GM18951 (cell line): ENCODE measurements at regions not wholly inside any gene's neighbourhood (a gene's known extent, or its start where the extent isn't known, plus 50 kb on each side); places are given as distances from the start of the nearest gene placed in this dataset.

Experiments used
- POLR2A ChIP-seq: IDR thresholded peaks from 4 replicates; pipeline ENCODE4 v1.6.1; 2011; ENCODE audit warnings: mild to moderate bottlenecking; ENCODE audit not compliant: insufficient read length, insufficient read depth; ENCODE audit errors: extremely low read depth
- in situ Hi-C: fragments of 300-500 bp; cut with MboI; formaldehyde crosslinking; loops from one replicate; pipeline ENCODE4 v1.12.0; 2022; ENCODE audit warnings: low sequenced_read_pairs, mixed read lengths, inconsistent platforms; ENCODE audit not compliant: unreplicated experiment

- in situ Hi-C loops, result loop anchor here (25.0 kb wide), 2 partner anchors 505 to 1205 kb away; no protein-coding TSS in a partner anchor
- TF ChIP-seq POLR2A, result no peak
These were observed 501.6 kb downstream of the MAT2B start for GRCh38 chr5:164007064-164007463.

DNA sequence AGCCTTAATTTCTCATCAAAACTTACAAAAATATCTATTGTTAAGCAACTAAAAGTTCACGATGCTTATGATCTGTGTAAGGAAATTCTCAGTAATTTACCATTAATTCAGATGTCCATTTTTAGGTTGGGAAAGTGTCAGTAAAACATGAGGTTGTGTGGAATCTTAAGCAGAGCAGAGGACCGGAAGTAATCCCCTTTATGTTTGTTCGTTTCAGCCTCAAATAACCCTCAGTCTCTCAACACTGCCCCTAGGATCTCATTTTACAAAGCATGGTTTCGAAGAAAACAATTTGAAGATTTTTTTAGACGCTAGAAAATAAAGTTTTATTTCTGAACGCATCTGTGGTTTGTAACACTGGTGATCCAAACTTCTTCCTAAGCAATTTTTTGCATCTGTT is 504.2 kb downstream of the MAT2B start:
- in situ Hi-C loops, result loop anchor here (25.0 kb wide), 2 partner anchors 503 to 1203 kb away; no protein-coding TSS in a partner anchor
- no peak for TF ChIP-seq POLR2A

- no peak for TF ChIP-seq POLR2A
- in situ Hi-C loops, result loop anchor here (25.0 kb wide), 2 partner anchors 501 to 1201 kb away; no protein-coding TSS in a partner anchor
These were observed 505.5 kb downstream of the MAT2B start for GRCh38 chr5:164010900-164011299.

- no peak for TF ChIP-seq POLR2A
- in situ Hi-C loops, result loop anchor here (25.0 kb wide), 2 partner anchors 500 to 1200 kb away; no protein-coding TSS in a partner anchor
These were observed 507.0 kb downstream of the MAT2B start for GRCh38 chr5:164012371-164012770.

GRCh38 chr5:164013077-164013670 is 507.8 kb downstream of the MAT2B start:
- in situ Hi-C loops, result loop anchor here (25.0 kb wide), 2 partner anchors 499 to 1199 kb away; no protein-coding TSS in a partner anchor
- TF ChIP-seq POLR2A, result no peak

- no peak for TF ChIP-seq POLR2A
- in situ Hi-C loops, result loop anchor here (25.0 kb wide), 2 partner anchors 492 to 1192 kb away; no protein-coding TSS in a partner anchor
These were observed 514.7 kb downstream of the MAT2B start for GRCh38 chr5:164020116-164020515.

GRCh38 chr5:164027738-164028137 is 522.3 kb downstream of the MAT2B start:
- no peak for TF ChIP-seq POLR2A
- in situ Hi-C loops, result no loop called here

DNA sequence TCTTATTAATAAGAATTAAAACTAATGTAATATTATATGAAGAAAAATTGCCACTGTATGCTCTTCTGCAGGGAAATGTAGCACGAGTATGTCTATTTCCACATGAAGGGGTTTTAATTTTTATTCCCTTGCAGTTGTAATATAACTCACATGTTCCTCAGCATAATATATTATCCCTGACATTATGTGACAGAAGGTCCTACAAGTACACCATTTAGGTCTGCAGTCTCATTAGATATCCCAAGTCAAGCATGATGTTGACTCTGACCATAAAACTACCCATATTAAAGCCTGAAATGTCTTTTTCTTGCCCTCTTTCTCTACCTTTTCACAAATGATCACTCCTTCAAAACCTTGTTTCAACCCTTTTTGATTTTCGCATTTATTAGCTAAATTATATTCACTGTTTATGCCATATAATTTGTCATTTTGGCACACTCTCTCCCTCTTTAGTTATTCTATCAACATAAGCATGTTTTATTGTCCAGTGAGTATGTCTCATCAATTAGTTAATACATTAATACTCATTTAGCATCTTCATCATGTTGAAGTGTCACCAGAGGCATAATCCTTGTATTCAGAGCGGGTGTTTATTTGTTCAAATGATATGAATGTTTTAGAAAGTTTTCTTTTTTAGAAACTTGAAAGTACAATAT is 532.8 kb downstream of the MAT2B start:
- no peak for TF ChIP-seq POLR2A
- in situ Hi-C loops, result no loop called here

- no peak for TF ChIP-seq POLR2A
- in situ Hi-C loops, result no loop called here
These were observed 535.7 kb downstream of the MAT2B start for GRCh38 chr5:164041105-164041504.

- in situ Hi-C loops, result no loop called here
- TF ChIP-seq POLR2A, result no peak
These were observed 543.0 kb downstream of the MAT2B start for GRCh38 chr5:164048359-164048926.

DNA sequence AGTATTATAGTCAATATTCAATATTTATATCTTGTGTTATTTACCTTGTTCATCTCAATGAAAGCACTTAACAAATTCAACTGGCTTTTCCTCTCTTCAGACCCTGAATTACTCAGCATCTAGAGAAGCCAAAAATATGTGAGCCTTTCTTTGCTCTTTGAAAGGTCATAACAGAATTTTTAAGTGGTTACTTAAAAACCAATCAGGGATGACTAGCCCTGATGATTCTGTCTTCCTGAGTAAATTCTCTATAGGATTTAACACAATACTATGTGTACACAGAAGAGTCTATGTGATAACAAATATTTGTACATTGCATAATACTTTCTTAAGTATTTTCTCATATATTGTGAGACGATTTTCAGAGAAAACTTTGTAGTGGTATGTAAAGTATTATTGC is 546.3 kb downstream of the MAT2B start:
- in situ Hi-C loops, result no loop called here
- no peak for TF ChIP-seq POLR2A

- in situ Hi-C loops, result no loop called here
These were observed 547.2 kb downstream of the MAT2B start for GRCh38 chr5:164052536-164053093.

DNA sequence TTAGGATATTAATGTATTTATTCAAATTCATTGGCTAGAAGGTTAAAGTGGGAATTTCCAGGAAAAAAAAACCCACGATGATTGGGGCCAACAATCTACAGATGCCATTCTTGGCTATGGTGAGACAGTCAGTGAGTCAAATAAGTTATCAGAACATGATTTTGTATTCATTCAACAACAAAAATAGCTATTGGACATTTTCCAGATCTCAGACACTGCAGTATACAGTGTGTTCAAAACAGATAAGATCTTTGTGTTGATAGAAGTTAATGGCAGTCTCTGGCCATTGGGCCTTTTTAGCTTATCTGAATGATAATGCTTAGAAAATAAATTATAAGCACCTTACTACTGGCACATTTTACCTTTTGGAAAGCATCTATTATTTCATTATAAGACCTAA is 547.7 kb downstream of the MAT2B start:
- TF ChIP-seq POLR2A, result no peak
- in situ Hi-C loops, result no loop called here

More at GRCh38 chr5:164052536-164053093, 547.2 kb downstream of the MAT2B start:
- TF ChIP-seq POLR2A, result no peak

DNA sequence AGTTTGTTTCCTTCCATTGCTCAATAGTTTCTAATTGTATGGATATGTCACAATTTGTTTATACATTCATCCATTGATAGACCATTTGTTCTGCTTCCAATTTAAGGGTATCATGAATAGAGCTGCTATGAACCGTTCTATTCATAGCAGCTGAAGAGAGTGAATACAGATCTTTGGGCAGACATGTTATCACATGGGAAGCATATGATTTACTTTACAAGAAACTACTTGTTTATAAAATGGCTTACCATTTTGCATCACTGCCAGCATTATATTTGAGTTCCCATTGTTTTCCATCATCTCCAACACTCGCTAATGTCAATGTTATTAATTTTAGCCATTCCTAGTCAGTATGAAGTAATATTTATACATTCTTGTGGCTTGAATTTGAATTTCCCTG is 549.0 kb downstream of the MAT2B start:
- in situ Hi-C loops, result no loop called here
- TF ChIP-seq POLR2A, result no peak

DNA sequence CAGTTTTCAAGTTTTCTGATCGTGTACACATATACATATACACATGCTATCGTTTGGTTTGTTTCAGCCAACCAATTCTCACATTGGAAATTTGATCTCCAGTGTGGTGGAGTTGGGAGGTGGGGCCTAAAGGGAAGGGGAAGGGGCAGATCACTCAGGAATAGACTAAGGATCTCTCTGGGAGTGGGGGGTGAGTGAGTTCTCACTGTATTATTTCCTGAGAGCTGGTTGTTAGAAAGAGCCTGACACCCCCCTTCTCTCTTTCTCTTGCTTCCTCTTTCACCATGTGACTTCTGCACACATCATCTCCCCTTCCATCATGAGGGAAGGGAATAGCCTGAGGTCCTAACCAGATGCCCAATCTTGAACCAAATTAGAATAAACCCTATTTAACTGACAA is 551.7 kb downstream of the MAT2B start:
- TF ChIP-seq POLR2A, result no peak
- in situ Hi-C loops, result no loop called here
